WERI-Rb-1 (cell line): ENCODE measurements at regions not wholly inside any gene's neighbourhood (a gene's known extent, or its start where the extent isn't known, plus 50 kb on each side); places are given as distances from the start of the nearest gene placed in this dataset.
"Not testable (repeated sequence)": the region's sequence is repeated elsewhere in the genome, so short reads cannot be mapped to it uniquely, and the experiment has no call there.

ENCODE experiments used
- DNase-seq: peaks from one replicate; pipeline ENCODE4 v3.0.0-alpha.2; 2020
- H3K27ac ChIP-seq: fragments of 250-450 bp; sonication (Bioruptor Pico); 2 replicates; pipeline ENCODE4 v1.5.1; 2020; ENCODE audit warnings: mild to moderate bottlenecking, moderate library complexity
- H3K27me3 ChIP-seq: fragments of 250-450 bp; sonication (Bioruptor Pico); 2 replicates; pipeline ENCODE4 v1.5.1; 2021; ENCODE audit warnings: mild to moderate bottlenecking, low read depth, moderate library complexity; ENCODE audit not compliant: insufficient read depth, severe bottlenecking
- H3K36me3 ChIP-seq: fragments of 250-450 bp; sonication (Bioruptor Pico); 2 replicates; pipeline ENCODE4 v1.5.1; 2020; ENCODE audit warnings: mild to moderate bottlenecking, moderate library complexity
- H3K4me3 ChIP-seq: 2 replicates; pipeline ENCODE4 v1.5.1; 2011; ENCODE audit warnings: low read depth, mild to moderate bottlenecking, control low read depth, low read length
- H3K9me3 ChIP-seq: fragments of 250-450 bp; sonication (Bioruptor Pico); 2 replicates; pipeline ENCODE4 v1.5.1; 2021; ENCODE audit warnings: mild to moderate bottlenecking, moderate library complexity; ENCODE audit not compliant: severe bottlenecking
- TF ChIP-seq, protein P1 (sequence below): IDR thresholded peaks from 2 replicates; pipeline ENCODE4 v1.5.1; 2011; ENCODE audit warnings: low read depth, mild to moderate bottlenecking, control low read depth, inconsistent platforms, low read length

GRCh38 chr4:134126000-134126560 is 75.5 kb downstream of the PABPC4L start:
- H3K27ac ChIP-seq = no peak overlapping the region
- no peak for DNase-seq
- no peaks in the 10 kb centered on the region for H3K27me3 ChIP-seq
- H3K4me3 ChIP-seq = no peak overlapping the region
- peaks cover 2% of the 10 kb centered on the region for H3K9me3 ChIP-seq
- H3K36me3 ChIP-seq = no peaks in the 10 kb centered on the region
- TF ChIP-seq, protein P1, sequence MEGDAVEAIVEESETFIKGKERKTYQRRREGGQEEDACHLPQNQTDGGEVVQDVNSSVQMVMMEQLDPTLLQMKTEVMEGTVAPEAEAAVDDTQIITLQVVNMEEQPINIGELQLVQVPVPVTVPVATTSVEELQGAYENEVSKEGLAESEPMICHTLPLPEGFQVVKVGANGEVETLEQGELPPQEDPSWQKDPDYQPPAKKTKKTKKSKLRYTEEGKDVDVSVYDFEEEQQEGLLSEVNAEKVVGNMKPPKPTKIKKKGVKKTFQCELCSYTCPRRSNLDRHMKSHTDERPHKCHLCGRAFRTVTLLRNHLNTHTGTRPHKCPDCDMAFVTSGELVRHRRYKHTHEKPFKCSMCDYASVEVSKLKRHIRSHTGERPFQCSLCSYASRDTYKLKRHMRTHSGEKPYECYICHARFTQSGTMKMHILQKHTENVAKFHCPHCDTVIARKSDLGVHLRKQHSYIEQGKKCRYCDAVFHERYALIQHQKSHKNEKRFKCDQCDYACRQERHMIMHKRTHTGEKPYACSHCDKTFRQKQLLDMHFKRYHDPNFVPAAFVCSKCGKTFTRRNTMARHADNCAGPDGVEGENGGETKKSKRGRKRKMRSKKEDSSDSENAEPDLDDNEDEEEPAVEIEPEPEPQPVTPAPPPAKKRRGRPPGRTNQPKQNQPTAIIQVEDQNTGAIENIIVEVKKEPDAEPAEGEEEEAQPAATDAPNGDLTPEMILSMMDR = no peak

- peaks cover 2% of the 10 kb centered on the region for H3K9me3 ChIP-seq
- H3K27me3 ChIP-seq = no peaks in the 10 kb centered on the region
- no peak for DNase-seq
- no peaks in the 10 kb centered on the region for H3K36me3 ChIP-seq
- TF ChIP-seq, protein P1 = no peak
- H3K4me3 ChIP-seq = no peak overlapping the region
- H3K27ac ChIP-seq = no peak overlapping the region
Measured at GRCh38 chr4:134122903-134123302, 78.7 kb downstream of the PABPC4L start.

DNA sequence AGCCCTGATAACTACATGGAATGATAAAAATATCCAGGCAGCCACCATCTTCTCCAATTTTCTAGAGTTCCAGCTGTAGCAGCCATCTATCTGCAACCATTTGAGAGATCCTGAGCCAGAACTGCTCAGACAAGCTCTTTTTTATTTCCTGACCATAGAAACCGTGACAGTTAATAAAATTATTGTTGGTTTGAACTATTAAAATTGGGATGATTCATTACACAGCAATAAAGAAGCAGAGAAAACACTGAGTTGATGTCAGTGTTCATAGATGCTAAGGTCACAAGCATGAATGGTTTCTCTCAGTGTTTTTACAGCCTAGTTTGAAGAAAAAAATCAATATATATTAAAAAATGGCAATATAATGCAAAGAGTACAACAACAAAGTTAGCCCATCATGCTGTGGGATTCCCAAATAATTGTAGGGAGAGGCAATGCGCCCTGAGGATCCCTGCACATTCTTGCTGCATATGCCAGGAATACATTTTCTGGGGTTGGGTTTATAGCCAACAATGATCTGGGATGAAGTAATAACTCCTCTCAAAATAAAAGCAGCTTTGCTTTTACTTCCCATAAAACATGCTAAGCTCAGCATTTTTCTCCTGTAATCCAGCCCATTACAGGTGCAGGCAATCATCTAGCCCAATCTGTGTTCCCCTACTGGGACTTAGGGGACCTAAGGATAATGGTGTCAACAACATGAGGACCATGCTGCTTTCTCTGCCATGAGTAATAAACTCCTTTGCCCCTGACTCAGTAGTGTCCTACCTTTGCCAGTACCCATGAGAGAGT is 84.0 kb downstream of the PABPC4L start:
- Histone ChIP-seq H3K27me3 (no peaks in the 10 kb centered on the region), H3K4me3 (no peak overlapping the region), H3K36me3 (no peaks in the 10 kb centered on the region), H3K27ac (no peak overlapping the region), H3K9me3 (no peaks in the 10 kb centered on the region)
- TF ChIP-seq, protein P1 = no peak
- no peak for DNase-seq

GRCh38 chr4:134089885-134090284 is 111.7 kb downstream of the PABPC4L start:
- no peak overlapping the region for H3K27ac ChIP-seq
- TF ChIP-seq, protein P1 = no peak
- no peaks in the 10 kb centered on the region for H3K36me3 ChIP-seq
- no peaks in the 10 kb centered on the region for H3K27me3 ChIP-seq
- no peak for DNase-seq
- no peaks in the 10 kb centered on the region for H3K9me3 ChIP-seq
- no peak overlapping the region for H3K4me3 ChIP-seq

- no peak overlapping the region for H3K4me3 ChIP-seq
- H3K27ac ChIP-seq = no peak overlapping the region
- H3K36me3 ChIP-seq = no peaks in the 10 kb centered on the region
- H3K9me3 ChIP-seq = no peaks in the 10 kb centered on the region
- no peaks in the 10 kb centered on the region for H3K27me3 ChIP-seq
- no peak for DNase-seq
- TF ChIP-seq, protein P1 = no peak
Measured at GRCh38 chr4:134085496-134085895, 116.1 kb downstream of the PABPC4L start.

GRCh38 chr4:134079085-134079484 is 122.5 kb downstream of the PABPC4L start:
- H3K9me3 ChIP-seq, H3K27me3 ChIP-seq, DNase-seq, H3K4me3 ChIP-seq, H3K36me3 ChIP-seq, H3K27ac ChIP-seq: not testable (repeated sequence)
